ENCODE measurements at regions not wholly inside any gene's neighbourhood (a gene's known extent, or its start where the extent isn't known, plus 50 kb on each side); places are given as distances from the start of the nearest gene placed in this dataset.
A peak's percentile ranks its signal among the peaks of the same experiment; 100 is the strongest.
"Not testable (repeated sequence)": the region's sequence is repeated elsewhere in the genome, so short reads cannot be mapped to it uniquely, and the experiment has no call there.

- Mint-ChIP-seq H3K9me3 (ENCODE audit: low read depth) (peaks cover 8% of the 10 kb centered on the region), H3K4me1 (ENCODE audit: low read depth) (peaks cover 6% of the 10 kb centered on the region), H3K27ac (ENCODE audit: unreplicated experiment) (no peak overlapping the region), H3K4me3 (ENCODE audit: unreplicated experiment) (no peak overlapping the region), H3K27me3 (ENCODE audit: low read depth) (no peaks in the 10 kb centered on the region), H3K36me3 (ENCODE audit: low read depth) (peaks cover 3% of the 10 kb centered on the region)
- DNase-seq (ENCODE audit: low spot score), result peak; percentile 87
- no peak for TF ChIP-seq CTCF (IDR thresholded peaks at IDR 0.05)
Observed at GRCh38 chr7:83749495-83749894, 100.6 kb upstream of the SEMA3E start.

GRCh38 chr7:83739527-83739926 is 90.6 kb upstream of the SEMA3E start:
- H3K36me3 Mint-ChIP-seq (ENCODE audit: low read depth), result no peaks in the 10 kb centered on the region
- H3K9me3 Mint-ChIP-seq (ENCODE audit: low read depth), result no peaks in the 10 kb centered on the region
- no peaks in the 10 kb centered on the region for H3K27me3 Mint-ChIP-seq (ENCODE audit: low read depth)
- no peak for TF ChIP-seq CTCF (IDR thresholded peaks at IDR 0.05)
- no peak for DNase-seq (ENCODE audit: low spot score)
- H3K27ac Mint-ChIP-seq (ENCODE audit: unreplicated experiment), result no peak overlapping the region
- H3K4me3 Mint-ChIP-seq (ENCODE audit: unreplicated experiment), result no peak overlapping the region
- no peaks in the 10 kb centered on the region for H3K4me1 Mint-ChIP-seq (ENCODE audit: low read depth)

- no peaks in the 10 kb centered on the region for H3K4me1 Mint-ChIP-seq (ENCODE audit: low read depth)
- DNase-seq (ENCODE audit: low spot score), result no peak
- no peak overlapping the region for H3K27ac Mint-ChIP-seq (ENCODE audit: unreplicated experiment)
- H3K9me3 Mint-ChIP-seq (ENCODE audit: low read depth), result no peaks in the 10 kb centered on the region
- H3K4me3 Mint-ChIP-seq (ENCODE audit: unreplicated experiment), result no peak overlapping the region
- TF ChIP-seq CTCF (IDR thresholded peaks at IDR 0.05), result no peak
- no peaks in the 10 kb centered on the region for H3K36me3 Mint-ChIP-seq (ENCODE audit: low read depth)
- H3K27me3 Mint-ChIP-seq (ENCODE audit: low read depth), result no peaks in the 10 kb centered on the region
Observed at GRCh38 chr7:83738291-83738835, 89.4 kb upstream of the SEMA3E start.

- H3K36me3 Mint-ChIP-seq (ENCODE audit: low read depth), result no peaks in the 10 kb centered on the region
- DNase-seq (ENCODE audit: low spot score), result no peak
- no peak overlapping the region for H3K27ac Mint-ChIP-seq (ENCODE audit: unreplicated experiment)
- H3K4me3 Mint-ChIP-seq (ENCODE audit: unreplicated experiment), result no peak overlapping the region
- peaks cover 3% of the 10 kb centered on the region for H3K9me3 Mint-ChIP-seq (ENCODE audit: low read depth)
- H3K27me3 Mint-ChIP-seq (ENCODE audit: low read depth), result no peaks in the 10 kb centered on the region
- H3K4me1 Mint-ChIP-seq (ENCODE audit: low read depth), result no peaks in the 10 kb centered on the region
- no peak for TF ChIP-seq CTCF (IDR thresholded peaks at IDR 0.05)
Observed at GRCh38 chr7:83732305-83732704, 83.4 kb upstream of the SEMA3E start.

- Mint-ChIP-seq H3K9me3 (ENCODE audit: low read depth) (peaks cover 5% of the 10 kb centered on the region), H3K27ac (ENCODE audit: unreplicated experiment) (no peak overlapping the region), H3K4me1 (ENCODE audit: low read depth) (no peaks in the 10 kb centered on the region), H3K4me3 (ENCODE audit: unreplicated experiment) (no peak overlapping the region), H3K27me3 (ENCODE audit: low read depth) (no peaks in the 10 kb centered on the region), H3K36me3 (ENCODE audit: low read depth) (no peaks in the 10 kb centered on the region)
- TF ChIP-seq CTCF (IDR thresholded peaks at IDR 0.05), result no peak
- no peak for DNase-seq (ENCODE audit: low spot score)
Observed at GRCh38 chr7:83731154-83731553, 82.2 kb upstream of the SEMA3E start.

- H3K27me3 Mint-ChIP-seq (ENCODE audit: low read depth); H3K4me1 Mint-ChIP-seq (ENCODE audit: low read depth); H3K27ac Mint-ChIP-seq (ENCODE audit: unreplicated experiment); H3K4me3 Mint-ChIP-seq (ENCODE audit: unreplicated experiment); DNase-seq (ENCODE audit: low spot score); H3K36me3 Mint-ChIP-seq (ENCODE audit: low read depth): not testable (repeated sequence)
- peaks cover 12% of the 10 kb centered on the region for H3K9me3 Mint-ChIP-seq (ENCODE audit: low read depth)
Observed at GRCh38 chr7:83716923-83717322, 68.0 kb upstream of the SEMA3E start.
